Endothelial cell of umbilical vein (primary cell): ENCODE measurements at regions not wholly inside any gene's neighbourhood (a gene's known extent, or its start where the extent isn't known, plus 50 kb on each side); places are given as distances from the start of the nearest gene placed in this dataset.

Source experiments
- CTCF ChIP-seq, 2 donors: IDR thresholded peaks; 1 replicate in 1 of 2; 2 replicates in 1 of 2; pipeline ENCODE4 v1.5.1; 2011; ENCODE audit warnings: low read length in 2 of 2, mild to moderate bottlenecking in 2 of 2, moderate library complexity in 2 of 2, control low read depth in 1 of 2, inconsistent platforms in 1 of 2, low read depth in 1 of 2; ENCODE audit not compliant: insufficient read depth in 1 of 2; ENCODE audit errors: extremely low read depth in 1 of 2
- POLR2A ChIP-seq: IDR thresholded peaks from 2 replicates; pipeline ENCODE4 v1.6.1; 2012; ENCODE audit warnings: low read depth, mild to moderate bottlenecking, control low read depth, low read length
- POLR2AphosphoS5 ChIP-seq: IDR thresholded peaks from 2 replicates; pipeline ENCODE4 v1.6.1; 2012; ENCODE audit warnings: low read depth, mild to moderate bottlenecking, control low read depth, low read length, moderate library complexity; ENCODE audit not compliant: insufficient read depth

GRCh38 chr1:5678759-5679158, 313.5 kb downstream of the NPHP4 start:
- TF ChIP-seq CTCF (IDR thresholded peaks at IDR 0.05; ENCODE audit: extremely low read depth in 1 of 2, insufficient read depth in 1 of 2, low read depth in 1 of 2, low read length in 2 of 2) (no peak), POLR2A (no peak), POLR2AphosphoS5 (no peak)
